ENCODE measurements at regions not wholly inside any gene's neighbourhood (a gene's known extent, or its start where the extent isn't known, plus 50 kb on each side); places are given as distances from the start of the nearest gene placed in this dataset.
"Not testable (repeated sequence)": the region's sequence is repeated elsewhere in the genome, so short reads cannot be mapped to it uniquely, and the experiment has no call there.

DNA sequence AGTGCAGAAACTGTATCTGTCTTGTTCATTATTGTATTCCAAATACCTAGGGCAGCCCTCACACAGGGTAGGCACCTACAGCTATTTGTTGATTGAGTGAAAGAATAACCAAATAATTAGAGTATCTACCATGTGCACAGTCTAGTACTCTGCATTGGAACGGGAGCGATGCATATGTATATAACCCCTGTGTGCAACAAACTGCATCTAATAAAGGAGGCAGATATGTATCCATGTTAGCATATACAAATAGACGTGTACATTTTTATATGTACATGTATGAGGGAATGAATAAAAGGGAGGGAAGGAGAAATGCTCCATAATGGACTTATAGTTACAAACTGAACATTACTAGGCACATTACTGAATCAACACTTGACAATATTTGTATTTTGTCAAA lies 191.3 kb upstream of the PTPRZ1 start:
- no peak overlapping the region for H3K27ac ChIP-seq (ENCODE audit: low read length)
- no peak overlapping the region for H3K4me3 ChIP-seq (ENCODE audit: low read length)
- no peaks in the 10 kb centered on the region for H4K20me1 ChIP-seq (ENCODE audit: insufficient read depth, low read depth, low read length)
- no peaks in the 10 kb centered on the region for H3K9me3 ChIP-seq (ENCODE audit: low read length)
- no peaks in the 10 kb centered on the region for H3K27me3 ChIP-seq (ENCODE audit: low read length)
- no peaks in the 10 kb centered on the region for H3K79me2 ChIP-seq (ENCODE audit: low read length)
- no peak overlapping the region for H2AFZ ChIP-seq (ENCODE audit: low read length)
- no peak overlapping the region for H3K9ac ChIP-seq (ENCODE audit: low read length)
- no peaks in the 10 kb centered on the region for H3K9me2 ChIP-seq (replicated peaks; ENCODE audit: insufficient read depth, low read length)
- DNase-seq, result no peak
- no peak overlapping the region for H3K4me2 ChIP-seq (ENCODE audit: low read depth, low read length, poor library complexity, severe bottlenecking)
- no peaks in the 10 kb centered on the region for H3K4me1 ChIP-seq (ENCODE audit: low read length)
- H3K36me3 ChIP-seq (ENCODE audit: insufficient read depth, low read length), result no peaks in the 10 kb centered on the region

DNA sequence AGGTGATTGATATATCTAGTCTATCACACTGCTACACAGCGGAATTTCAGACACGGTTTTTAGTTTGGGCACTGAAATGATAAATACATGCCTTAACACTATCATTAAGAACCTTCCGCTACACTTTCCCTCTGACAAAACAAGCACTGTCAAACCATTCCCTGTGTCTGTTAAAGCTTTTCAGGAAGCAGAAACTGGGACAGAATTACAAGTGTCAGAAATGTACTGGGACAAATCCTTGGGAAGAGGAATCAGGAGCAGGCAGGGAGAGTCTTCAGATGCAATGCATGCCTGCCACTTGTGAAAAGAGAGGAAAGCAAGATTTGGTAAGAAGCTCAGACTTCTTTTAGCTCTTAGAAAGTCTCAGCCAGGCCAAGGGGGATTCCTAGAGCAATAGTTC lies 196.8 kb upstream of the PTPRZ1 start:
- Histone ChIP-seq H3K9ac (ENCODE audit: low read length) (no peak overlapping the region), H3K27ac (ENCODE audit: low read length) (no peak overlapping the region), H4K20me1 (ENCODE audit: insufficient read depth, low read depth, low read length) (no peaks in the 10 kb centered on the region), H3K4me3 (ENCODE audit: low read length) (no peak overlapping the region), H3K4me1 (ENCODE audit: low read length) (no peaks in the 10 kb centered on the region), H3K79me2 (ENCODE audit: low read length) (no peaks in the 10 kb centered on the region), H3K27me3 (ENCODE audit: low read length) (no peaks in the 10 kb centered on the region), H3K9me3 (ENCODE audit: low read length) (no peaks in the 10 kb centered on the region), H3K4me2 (ENCODE audit: low read depth, low read length, poor library complexity, severe bottlenecking) (no peak overlapping the region), H3K9me2 (replicated peaks; ENCODE audit: insufficient read depth, low read length) (no peaks in the 10 kb centered on the region), H3K36me3 (ENCODE audit: insufficient read depth, low read length) (no peaks in the 10 kb centered on the region), H2AFZ (ENCODE audit: low read length) (no peak overlapping the region)
- no peak for DNase-seq

GRCh38 chr7:121674455-121674854 lies 198.5 kb upstream of the PTPRZ1 start:
- H3K79me2 ChIP-seq (ENCODE audit: low read length); H3K9me3 ChIP-seq (ENCODE audit: low read length); H3K9me2 ChIP-seq (replicated peaks; ENCODE audit: insufficient read depth, low read length); H3K4me2 ChIP-seq (ENCODE audit: low read depth, low read length, poor library complexity, severe bottlenecking); H3K9ac ChIP-seq (ENCODE audit: low read length); DNase-seq; H3K27me3 ChIP-seq (ENCODE audit: low read length); H3K36me3 ChIP-seq (ENCODE audit: insufficient read depth, low read length); H3K27ac ChIP-seq (ENCODE audit: low read length); H4K20me1 ChIP-seq (ENCODE audit: insufficient read depth, low read depth, low read length); H3K4me1 ChIP-seq (ENCODE audit: low read length); H2AFZ ChIP-seq (ENCODE audit: low read length); H3K4me3 ChIP-seq (ENCODE audit: low read length): not testable (repeated sequence)

- H2AFZ ChIP-seq (ENCODE audit: low read length), result no peak overlapping the region
- DNase-seq, result no peak
- H3K4me3 ChIP-seq (ENCODE audit: low read length), result no peak overlapping the region
- no peak overlapping the region for H3K4me2 ChIP-seq (ENCODE audit: low read depth, low read length, poor library complexity, severe bottlenecking)
- no peaks in the 10 kb centered on the region for H3K79me2 ChIP-seq (ENCODE audit: low read length)
- no peaks in the 10 kb centered on the region for H3K27me3 ChIP-seq (ENCODE audit: low read length)
- H3K36me3 ChIP-seq (ENCODE audit: insufficient read depth, low read length), result no peaks in the 10 kb centered on the region
- H3K9me3 ChIP-seq (ENCODE audit: low read length), result no peaks in the 10 kb centered on the region
- no peaks in the 10 kb centered on the region for H3K4me1 ChIP-seq (ENCODE audit: low read length)
- no peak overlapping the region for H3K9ac ChIP-seq (ENCODE audit: low read length)
- H3K27ac ChIP-seq (ENCODE audit: low read length), result no peak overlapping the region
- H4K20me1 ChIP-seq (ENCODE audit: insufficient read depth, low read depth, low read length), result no peaks in the 10 kb centered on the region
- no peaks in the 10 kb centered on the region for H3K9me2 ChIP-seq (replicated peaks; ENCODE audit: insufficient read depth, low read length)
These were observed 203.8 kb upstream of the PTPRZ1 start for GRCh38 chr7:121669144-121669543.

GRCh38 chr7:121666306-121666705 lies 206.7 kb upstream of the PTPRZ1 start:
- no peak overlapping the region for H3K27ac ChIP-seq (ENCODE audit: low read length)
- no peaks in the 10 kb centered on the region for H4K20me1 ChIP-seq (ENCODE audit: insufficient read depth, low read depth, low read length)

DNA sequence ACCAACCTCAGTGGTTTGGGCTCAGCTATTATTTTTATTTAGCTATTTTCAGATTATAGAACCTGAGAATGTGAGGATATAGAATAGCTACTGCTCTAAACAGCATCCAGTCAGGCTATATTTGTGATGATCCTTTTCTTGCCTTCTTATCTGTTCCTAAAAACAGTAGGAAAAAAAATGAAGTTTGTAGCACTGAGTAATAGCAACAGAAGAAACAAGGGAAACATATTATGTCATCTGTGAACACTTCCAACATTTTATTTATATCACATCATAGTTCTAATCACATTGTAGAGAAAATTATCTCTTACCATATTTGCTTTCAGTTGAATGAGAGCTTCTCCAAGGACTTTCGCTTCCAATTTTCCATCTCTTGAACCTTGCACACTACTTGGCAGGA lies 229.6 kb upstream of the PTPRZ1 start:
- H3K79me2 ChIP-seq (ENCODE audit: low read length), result no peaks in the 10 kb centered on the region
- H3K9me3 ChIP-seq (ENCODE audit: low read length), result no peaks in the 10 kb centered on the region
- H3K4me2 ChIP-seq (ENCODE audit: low read depth, low read length, poor library complexity, severe bottlenecking), result no peak overlapping the region
- H2AFZ ChIP-seq (ENCODE audit: low read length), result no peak overlapping the region
- H4K20me1 ChIP-seq (ENCODE audit: insufficient read depth, low read depth, low read length), result no peaks in the 10 kb centered on the region
- H3K9me2 ChIP-seq (replicated peaks; ENCODE audit: insufficient read depth, low read length), result no peaks in the 10 kb centered on the region
- H3K36me3 ChIP-seq (ENCODE audit: insufficient read depth, low read length), result no peaks in the 10 kb centered on the region
- H3K9ac ChIP-seq (ENCODE audit: low read length), result no peak overlapping the region
- H3K4me1 ChIP-seq (ENCODE audit: low read length), result no peaks in the 10 kb centered on the region
- H3K27me3 ChIP-seq (ENCODE audit: low read length), result no peaks in the 10 kb centered on the region
- no peak overlapping the region for H3K27ac ChIP-seq (ENCODE audit: low read length)
- H3K4me3 ChIP-seq (ENCODE audit: low read length), result no peak overlapping the region
- DNase-seq, result no peak

More at GRCh38 chr7:121666306-121666705, 206.7 kb upstream of the PTPRZ1 start:
- Histone ChIP-seq H3K79me2 (ENCODE audit: low read length) (no peaks in the 10 kb centered on the region), H3K9me2 (replicated peaks; ENCODE audit: insufficient read depth, low read length) (no peaks in the 10 kb centered on the region), H3K36me3 (ENCODE audit: insufficient read depth, low read length) (no peaks in the 10 kb centered on the region), H3K9me3 (ENCODE audit: low read length) (no peaks in the 10 kb centered on the region), H3K9ac (ENCODE audit: low read length) (no peak overlapping the region), H2AFZ (ENCODE audit: low read length) (no peak overlapping the region), H3K4me3 (ENCODE audit: low read length) (no peak overlapping the region), H3K4me1 (ENCODE audit: low read length) (no peaks in the 10 kb centered on the region), H3K4me2 (ENCODE audit: low read depth, low read length, poor library complexity, severe bottlenecking) (no peak overlapping the region), H3K27me3 (ENCODE audit: low read length) (no peaks in the 10 kb centered on the region)
- DNase-seq, result no peak

DNA sequence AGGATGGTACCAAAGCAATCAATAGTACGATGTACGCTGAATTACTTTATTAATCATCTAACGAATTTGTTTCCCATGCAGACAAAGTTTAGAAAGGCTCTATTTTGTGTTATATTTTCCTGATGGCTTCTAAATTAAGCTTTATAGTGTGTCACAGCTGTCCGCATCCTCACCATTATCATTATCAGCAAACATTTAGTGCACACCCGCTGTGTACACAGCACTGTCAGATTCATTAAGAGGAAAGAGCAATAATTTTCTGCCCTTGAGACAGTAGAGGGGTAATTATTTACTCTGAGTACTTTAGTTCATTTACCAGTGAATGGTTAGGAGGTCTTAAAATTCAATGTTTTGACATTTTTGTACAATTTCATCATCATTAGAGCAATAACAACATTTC lies 233.3 kb upstream of the PTPRZ1 start:
- Histone ChIP-seq H3K27me3 (ENCODE audit: low read length) (no peaks in the 10 kb centered on the region), H3K79me2 (ENCODE audit: low read length) (no peaks in the 10 kb centered on the region), H3K27ac (ENCODE audit: low read length) (no peak overlapping the region), H3K9me3 (ENCODE audit: low read length) (no peaks in the 10 kb centered on the region), H3K9me2 (replicated peaks; ENCODE audit: insufficient read depth, low read length) (no peaks in the 10 kb centered on the region), H2AFZ (ENCODE audit: low read length) (no peak overlapping the region), H3K4me1 (ENCODE audit: low read length) (no peaks in the 10 kb centered on the region), H4K20me1 (ENCODE audit: insufficient read depth, low read depth, low read length) (no peaks in the 10 kb centered on the region), H3K4me2 (ENCODE audit: low read depth, low read length, poor library complexity, severe bottlenecking) (no peak overlapping the region), H3K36me3 (ENCODE audit: insufficient read depth, low read length) (no peaks in the 10 kb centered on the region), H3K4me3 (ENCODE audit: low read length) (no peak overlapping the region), H3K9ac (ENCODE audit: low read length) (no peak overlapping the region)
- no peak for DNase-seq

- DNase-seq, result no peak
- H3K4me1 ChIP-seq (ENCODE audit: low read length), result no peaks in the 10 kb centered on the region
- no peaks in the 10 kb centered on the region for H3K79me2 ChIP-seq (ENCODE audit: low read length)
- H3K9me2 ChIP-seq (replicated peaks; ENCODE audit: insufficient read depth, low read length), result no peaks in the 10 kb centered on the region
- no peak overlapping the region for H3K4me3 ChIP-seq (ENCODE audit: low read length)
- H3K36me3 ChIP-seq (ENCODE audit: insufficient read depth, low read length), result no peaks in the 10 kb centered on the region
- H3K9ac ChIP-seq (ENCODE audit: low read length), result no peak overlapping the region
- H3K9me3 ChIP-seq (ENCODE audit: low read length), result no peaks in the 10 kb centered on the region
- H2AFZ ChIP-seq (ENCODE audit: low read length), result no peak overlapping the region
- H3K27me3 ChIP-seq (ENCODE audit: low read length), result no peaks in the 10 kb centered on the region
- no peaks in the 10 kb centered on the region for H4K20me1 ChIP-seq (ENCODE audit: insufficient read depth, low read depth, low read length)
- H3K4me2 ChIP-seq (ENCODE audit: low read depth, low read length, poor library complexity, severe bottlenecking), result no peak overlapping the region
- no peak overlapping the region for H3K27ac ChIP-seq (ENCODE audit: low read length)
These were observed 234.7 kb upstream of the PTPRZ1 start for GRCh38 chr7:121638286-121638685.

DNA sequence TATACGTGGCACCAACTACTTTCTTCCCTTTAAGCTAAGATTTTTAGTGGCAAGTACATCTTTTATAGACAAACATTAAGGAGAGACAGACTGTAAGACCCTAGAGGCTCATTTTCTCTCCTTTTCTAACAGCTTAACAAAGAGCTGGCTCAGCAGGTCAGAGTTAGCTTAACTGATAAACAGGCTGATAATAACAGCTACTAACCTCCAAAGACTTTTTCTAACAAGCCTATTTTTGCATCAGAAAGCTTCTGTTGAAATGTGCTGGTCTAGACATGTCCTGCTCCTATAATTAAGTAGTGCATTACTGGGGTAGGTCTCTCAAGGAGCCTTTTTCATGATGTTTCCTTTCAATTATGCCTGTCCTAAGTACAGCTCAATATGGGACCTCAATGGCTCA lies 238.2 kb upstream of the FAM3C start:
- Histone ChIP-seq H3K4me3 (ENCODE audit: low read length) (no peak overlapping the region), H2AFZ (ENCODE audit: low read length) (no peak overlapping the region), H3K9me2 (replicated peaks; ENCODE audit: insufficient read depth, low read length) (no peaks in the 10 kb centered on the region), H3K79me2 (ENCODE audit: low read length) (no peaks in the 10 kb centered on the region), H3K9me3 (ENCODE audit: low read length) (no peaks in the 10 kb centered on the region), H3K9ac (ENCODE audit: low read length) (no peak overlapping the region), H4K20me1 (ENCODE audit: insufficient read depth, low read depth, low read length) (no peaks in the 10 kb centered on the region), H3K4me1 (ENCODE audit: low read length) (no peaks in the 10 kb centered on the region), H3K36me3 (ENCODE audit: insufficient read depth, low read length) (no peaks in the 10 kb centered on the region), H3K27ac (ENCODE audit: low read length) (no peak overlapping the region), H3K27me3 (ENCODE audit: low read length) (no peaks in the 10 kb centered on the region), H3K4me2 (ENCODE audit: low read depth, low read length, poor library complexity, severe bottlenecking) (no peak overlapping the region)
- no peak for DNase-seq

Data from Karpas-422 (cell line).